ENCODE measurements at regions not wholly inside any gene's neighbourhood (a gene's known extent, or its start where the extent isn't known, plus 50 kb on each side); places are given as distances from the start of the nearest gene placed in this dataset.

- no peak for DNase-seq (ENCODE audit: low read depth, low spot score)
These were observed 169.2 kb upstream of the IRF2BP2 start for GRCh38 chr1:234779160-234779538.

- DNase-seq (ENCODE audit: low read depth, low spot score): no peak
These were observed 168.5 kb upstream of the IRF2BP2 start for GRCh38 chr1:234778221-234779159.

- DNase-seq (ENCODE audit: low read depth, low spot score): no peak
These were observed 167.9 kb upstream of the IRF2BP2 start for GRCh38 chr1:234777856-234778220.

GRCh38 chr1:234776876-234777855 is 167.2 kb upstream of the IRF2BP2 start:
- no peak for DNase-seq (ENCODE audit: low read depth, low spot score)

GRCh38 chr1:234776256-234776875 is 166.4 kb upstream of the IRF2BP2 start:
- no peak for DNase-seq (ENCODE audit: low read depth, low spot score)

- DNase-seq (ENCODE audit: low read depth, low spot score): no peak
These were observed 165.7 kb upstream of the IRF2BP2 start for GRCh38 chr1:234775477-234776246.

GRCh38 chr1:234774971-234775370 is 165.0 kb upstream of the IRF2BP2 start:
- peak; percentile 61 for DNase-seq (ENCODE audit: low read depth, low spot score)

GRCh38 chr1:234773936-234774677 is 164.1 kb upstream of the IRF2BP2 start:
- no peak for DNase-seq (ENCODE audit: low read depth, low spot score)

- DNase-seq (ENCODE audit: low read depth, low spot score): peak; percentile 95
These were observed 162.6 kb upstream of the IRF2BP2 start for GRCh38 chr1:234772345-234773147.

- DNase-seq (ENCODE audit: low read depth, low spot score): no peak
These were observed 161.8 kb upstream of the IRF2BP2 start for GRCh38 chr1:234771642-234772344.

- no peak for DNase-seq (ENCODE audit: low read depth, low spot score)
These were observed 161.1 kb upstream of the IRF2BP2 start for GRCh38 chr1:234770924-234771540.

GRCh38 chr1:234769986-234770795 is 160.2 kb upstream of the IRF2BP2 start:
- peak; percentile 74 for DNase-seq (ENCODE audit: low read depth, low spot score)

GRCh38 chr1:234769284-234769985 is 159.5 kb upstream of the IRF2BP2 start:
- no peak for DNase-seq (ENCODE audit: low read depth, low spot score)

- no peak for DNase-seq (ENCODE audit: low read depth, low spot score)
These were observed 158.7 kb upstream of the IRF2BP2 start for GRCh38 chr1:234768569-234769283.

- no peak for DNase-seq (ENCODE audit: low read depth, low spot score)
These were observed 158.2 kb upstream of the IRF2BP2 start for GRCh38 chr1:234768171-234768568.

GRCh38 chr1:234765672-234766071 is 155.7 kb upstream of the IRF2BP2 start:
- DNase-seq (ENCODE audit: low read depth, low spot score): no peak

Data from smooth muscle cell of the brain vasculature (primary cell).